ENCODE measurements at regions not wholly inside any gene's neighbourhood (a gene's known extent, or its start where the extent isn't known, plus 50 kb on each side); places are given as distances from the start of the nearest gene placed in this dataset.

- Histone ChIP-seq H3K4ac (replicated peaks; ENCODE audit: insufficient read length, low read depth, low read length) (no peak overlapping the region), H4K91ac (replicated peaks; ENCODE audit: insufficient read length, low read length) (no peak overlapping the region), H3K79me1 (ENCODE audit: low read depth, low read length) (no peaks in the 10 kb centered on the region), H3K14ac (ENCODE audit: insufficient read length) (no peak overlapping the region), H3K4me3 (ENCODE audit: extremely low read depth in 1 of 4, insufficient read depth in 2 of 4, low read depth in 3 of 4, low read length in 4 of 4) (no peak overlapping the region), H4K20me1 (replicated peaks in 1 of 2; ENCODE audit: control insufficient read depth in 1 of 2, insufficient read depth in 2 of 2, low read length in 2 of 2) (no peaks in the 10 kb centered on the region), H3K56ac (replicated peaks; ENCODE audit: insufficient read length, low read depth, low read length) (no peak overlapping the region), H3K23ac (ENCODE audit: insufficient read length) (no peak overlapping the region), H2BK120ac (replicated peaks; ENCODE audit: low read depth, low read length) (no peak overlapping the region), H3K18ac (ENCODE audit: extremely low read depth, low read length) (no peak overlapping the region), H3K27me3 (replicated peaks in 1 of 4; ENCODE audit: control insufficient read depth in 3 of 4, extremely low read depth in 1 of 4, insufficient read depth in 3 of 4, low read length in 3 of 4) (peaks cover 0 to 1% (median 0%) of the 10 kb centered on the region in 4 experiments; a peak in 2 of 7 replicates), H2AK5ac (ENCODE audit: low read depth, low read length) (no peak overlapping the region), H4K5ac (ENCODE audit: insufficient read length, low read depth, low read length) (no peak overlapping the region), H3K27ac (ENCODE audit: low read depth, low read length) (no peak overlapping the region), H4K8ac (ENCODE audit: extremely low read depth, insufficient read depth, low read length) (no peak overlapping the region), H2BK5ac (ENCODE audit: low read depth, low read length) (no peak overlapping the region), H3K23me2 (ENCODE audit: low read depth, low read length) (no peaks in the 10 kb centered on the region), H2BK15ac (ENCODE audit: low read length) (no peak overlapping the region), H3K4me2 (ENCODE audit: insufficient read depth in 1 of 2, low read depth in 2 of 2, low read length in 2 of 2) (no peak overlapping the region), H3K36me3 (ENCODE audit: control insufficient read depth in 2 of 4, insufficient read depth in 4 of 4, low read length in 3 of 4) (no peaks in the 10 kb centered on the region), H3K9me3 (ENCODE audit: insufficient read depth in 2 of 2, low read depth in 1 of 2, low read length in 1 of 2) (no peaks in the 10 kb centered on the region), H2AFZ (ENCODE audit: low read length) (no peak overlapping the region), H3K79me2 (ENCODE audit: control insufficient read depth in 1 of 2, insufficient read depth in 2 of 2, low read length in 2 of 2) (no peaks in the 10 kb centered on the region), H3K9ac (replicated peaks in 1 of 4; ENCODE audit: extremely low read depth in 1 of 4, low read depth in 3 of 4, low read length in 3 of 4) (no peak overlapping the region), H2BK20ac (ENCODE audit: low read length) (no peak overlapping the region), H3K4me1 (replicated peaks in 1 of 4; ENCODE audit: control insufficient read depth in 3 of 4, insufficient read depth in 4 of 4, low read length in 3 of 4) (no peaks in the 10 kb centered on the region), H2BK12ac (ENCODE audit: low read depth, low read length) (no peak overlapping the region)
- no peak for DNase-seq (ENCODE audit: low read depth in 1 of 2, low spot score in 2 of 2)
- ChIA-PET POLR2A (ENCODE audit: partially characterized antibody) (no interaction called here), CTCF (ENCODE audit: partially characterized antibody) (no interaction called here)
- FAIRE-seq: no peak
- 91% methylated on average over 1 of the region's 1 CpG; no CpG with 5 or more reads in 1 of the 2 experiments for WGBS, 2 experiments (ENCODE audit: extremely low coverage in 1 of 2, insufficient coverage in 1 of 2, insufficient read length in 1 of 2, insufficient replicate concordance in 2 of 2, low coverage in 1 of 2, low lambda C conversion rate in 2 of 2, missing lambda C conversion rate in 1 of 2)
- TF ChIP-seq RFX5 (IDR thresholded peaks at IDR 0.05; ENCODE audit: borderline replicate concordance, low read depth, low read length) (no peak), HDAC6 (IDR thresholded peaks at IDR 0.05; ENCODE audit: low read depth, low read length) (no peak), KDM1A (IDR thresholded peaks at IDR 0.05; ENCODE audit: borderline replicate concordance, low read length) (no peak), POLR2A (IDR thresholded peaks at IDR 0.05; ENCODE audit: control extremely low read depth in 1 of 2, low read depth in 2 of 2, low read length in 2 of 2) (no peak), ATF2 (IDR thresholded peaks at IDR 0.05; ENCODE audit: low read length) (no peak), ATF3 (IDR thresholded peaks at IDR 0.05; ENCODE audit: insufficient read depth, low read depth, low read length) (no peak), TEAD4 (IDR thresholded peaks at IDR 0.05; ENCODE audit: low read depth, low read length) (no peak), CBX8 (IDR thresholded peaks at IDR 0.05; ENCODE audit: borderline replicate concordance, low read depth, low read length) (no peak), EGR1 (IDR thresholded peaks at IDR 0.05; ENCODE audit: borderline replicate concordance, low read depth, low read length) (no peak), SP2 (IDR thresholded peaks at IDR 0.05; ENCODE audit: low read length) (no peak), POLR2AphosphoS5 (IDR thresholded peaks at IDR 0.05; ENCODE audit: low read depth, low read length) (no peak), ZNF274 (IDR thresholded peaks at IDR 0.05; ENCODE audit: borderline replicate concordance, extremely low read depth, low read length) (no peak), EZH2 (IDR thresholded peaks at IDR 0.05; ENCODE audit: low read depth, low read length, severe bottlenecking) (no peak), SIX5 (IDR thresholded peaks at IDR 0.05; ENCODE audit: low read depth, low read length) (no peak)
These were observed 457.8 kb upstream of the ZNF385D start for GRCh38 chr3:22208844-22209243.

Data from H1 (cell line).